Left hindlimb (tissue), 1 donor: ENCODE measurements at regions not wholly inside any gene's neighbourhood (a gene's known extent, or its start where the extent isn't known, plus 50 kb on each side); places are given as distances from the start of the nearest gene placed in this dataset.
"Not testable (repeated sequence)": the region's sequence is repeated elsewhere in the genome, so short reads cannot be mapped to it uniquely, and the experiment has no call there.

ENCODE experiments used
- DNase-seq: peaks from one replicate; pipeline ENCODE4 v3.0.0-alpha.2; 2018

GRCh38 chr5:155116456-155117251 lies 103.1 kb downstream of the KIF4B start:
- no peak for DNase-seq

DNA sequence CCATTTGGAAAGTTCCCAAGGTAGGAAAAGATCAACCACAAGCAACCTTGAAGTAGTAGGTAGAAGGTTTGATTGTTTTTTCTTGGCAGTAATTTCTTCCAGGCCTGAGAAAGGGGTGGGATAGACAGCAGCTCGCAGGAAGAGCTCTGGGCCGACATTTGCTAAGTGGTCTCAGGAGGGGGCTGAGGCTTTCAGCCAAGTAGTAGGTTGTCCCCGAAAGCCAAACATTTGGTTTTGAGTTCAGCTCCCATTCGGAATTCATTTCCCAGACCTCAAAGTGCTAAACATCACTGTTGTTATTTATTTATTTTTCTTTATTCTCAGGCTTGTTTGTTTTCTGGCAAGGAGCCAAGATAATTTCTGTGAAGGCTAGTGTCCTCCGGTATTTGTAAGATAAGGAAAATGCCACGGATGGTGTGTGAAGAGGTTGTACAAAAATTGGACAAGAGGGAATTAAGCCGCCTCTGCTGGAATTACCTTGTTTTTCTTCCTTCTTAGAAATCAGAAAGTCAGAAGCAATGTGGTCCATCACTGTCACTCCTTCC lies 112.1 kb downstream of the KIF4B start:
- no peak for DNase-seq

GRCh38 chr5:155126573-155126972 lies 113.0 kb downstream of the KIF4B start:
- DNase-seq, result no peak

DNA sequence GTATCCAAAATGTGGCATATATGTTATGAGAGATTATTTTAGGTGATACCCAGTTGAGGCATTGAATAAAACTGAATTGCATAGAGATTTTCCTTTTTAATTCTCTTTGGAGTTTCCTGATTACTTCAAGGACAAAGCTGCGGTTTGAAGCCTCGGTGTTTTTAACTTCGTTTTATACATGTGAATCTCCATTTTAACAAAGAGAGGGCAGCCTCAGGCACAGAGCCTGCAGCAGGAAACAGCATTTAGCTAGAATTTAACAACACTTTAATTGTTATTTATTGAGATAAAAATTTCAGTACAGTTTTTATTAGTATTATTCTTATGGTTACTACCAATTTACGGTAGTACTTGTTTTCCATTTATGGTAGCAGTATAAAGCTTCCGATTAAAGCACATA lies 114.0 kb downstream of the KIF4B start:
- no peak for DNase-seq

GRCh38 chr5:155128786-155129512 lies 115.4 kb downstream of the KIF4B start:
- no peak for DNase-seq

GRCh38 chr5:155129513-155129880 lies 115.9 kb downstream of the KIF4B start:
- DNase-seq, result no peak

- DNase-seq, result no peak
Measured at GRCh38 chr5:155134130-155134529, 120.6 kb downstream of the KIF4B start.

GRCh38 chr5:155136216-155136850 lies 122.8 kb downstream of the KIF4B start:
- no peak for DNase-seq

- DNase-seq, result no peak
Measured at GRCh38 chr5:155137683-155138082, 124.1 kb downstream of the KIF4B start.

DNA sequence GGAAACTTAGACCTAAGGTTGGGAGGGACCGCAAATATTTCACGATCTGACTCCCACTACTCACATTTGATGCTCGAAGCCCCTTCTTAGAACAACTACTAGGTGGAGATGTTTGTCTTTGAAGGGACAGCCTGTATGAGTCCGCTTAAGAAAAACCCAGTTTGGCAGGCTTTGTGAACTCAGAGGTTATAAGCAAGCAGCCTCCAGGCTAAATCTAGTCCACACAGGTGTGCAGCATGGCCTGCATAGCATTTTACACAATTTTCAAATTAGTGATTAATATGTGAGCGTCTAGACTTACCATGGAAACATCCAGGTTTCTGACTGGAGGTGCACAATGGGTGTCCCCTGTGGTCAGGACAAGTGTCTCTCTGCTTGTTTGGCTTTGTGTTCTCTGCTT lies 127.1 kb downstream of the KIF4B start:
- DNase-seq, result no peak

GRCh38 chr5:155144956-155145355 lies 131.4 kb downstream of the KIF4B start:
- DNase-seq, result no peak

DNA sequence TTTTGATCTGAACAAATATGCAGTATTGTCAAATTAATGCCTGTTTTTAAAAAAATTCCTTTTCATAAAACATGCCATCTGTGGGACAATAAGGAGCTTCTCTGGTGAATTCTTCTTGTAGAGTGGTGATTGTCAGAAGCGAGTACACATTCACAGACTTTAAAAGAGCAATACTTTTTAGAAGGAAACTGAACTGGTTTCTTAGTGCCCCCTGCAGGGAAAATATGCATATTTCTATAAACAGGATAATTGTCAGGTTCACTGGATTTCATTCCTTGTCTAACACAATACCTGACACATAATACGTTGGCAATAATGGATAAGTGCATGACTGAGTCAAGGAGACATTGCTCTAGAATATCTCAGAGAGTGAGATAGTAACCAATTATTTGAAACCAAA lies 133.7 kb downstream of the KIF4B start:
- no peak for DNase-seq

GRCh38 chr5:155148694-155149093 lies 135.1 kb downstream of the KIF4B start:
- no peak for DNase-seq

GRCh38 chr5:155150012-155150411 lies 136.5 kb downstream of the KIF4B start:
- DNase-seq, result no peak

GRCh38 chr5:155154973-155155372 lies 141.4 kb downstream of the KIF4B start:
- no peak for DNase-seq

- DNase-seq, result not testable (repeated sequence)
Measured at GRCh38 chr5:155163084-155163483, 149.5 kb downstream of the KIF4B start.

GRCh38 chr5:155167736-155168135 lies 154.2 kb downstream of the KIF4B start:
- no peak for DNase-seq

- no peak for DNase-seq
Measured at GRCh38 chr5:155181542-155181941, 168.0 kb downstream of the KIF4B start.

- no peak for DNase-seq
Measured at GRCh38 chr5:155189476-155189875, 175.9 kb downstream of the KIF4B start.

- DNase-seq, result no peak
Measured at GRCh38 chr5:155189981-155190380, 176.4 kb downstream of the KIF4B start.

DNA sequence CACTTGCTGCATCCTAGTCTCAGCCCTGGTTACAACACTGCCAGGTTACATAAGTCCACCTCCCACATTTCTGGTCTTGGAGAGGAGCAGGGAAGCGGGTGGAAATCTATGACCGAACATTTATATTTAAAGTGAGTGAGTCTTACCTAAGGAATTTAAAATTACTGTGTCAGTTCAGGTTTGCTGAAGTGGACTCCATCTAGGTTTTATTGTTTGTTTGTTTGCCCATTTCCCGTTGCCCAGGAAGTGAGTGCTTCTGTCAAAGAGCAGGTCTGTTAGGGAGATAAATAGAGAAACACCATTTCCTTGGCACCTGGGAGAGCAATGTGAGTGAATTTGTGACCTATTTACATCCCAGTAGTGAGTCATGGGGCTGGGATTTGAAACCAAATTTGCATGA lies 179.5 kb downstream of the KIF4B start:
- DNase-seq, result no peak

- no peak for DNase-seq
Measured at GRCh38 chr5:155193483-155194107, 180.0 kb downstream of the KIF4B start.

- no peak for DNase-seq
Measured at GRCh38 chr5:155200608-155201007, 187.1 kb downstream of the KIF4B start.
